GM18519 (cell line): ENCODE measurements at regions not wholly inside any gene's neighbourhood (a gene's known extent, or its start where the extent isn't known, plus 50 kb on each side); places are given as distances from the start of the nearest gene placed in this dataset.

Experiments used
- ATAC-seq: cut with Tn5 transposase; IDR thresholded peaks from one replicate; pipeline ENCODE4 v1.9.1; 2021; ENCODE audit warnings: mild to moderate bottlenecking, moderate library complexity; ENCODE audit not compliant: unreplicated experiment, low FRiP score

DNA sequence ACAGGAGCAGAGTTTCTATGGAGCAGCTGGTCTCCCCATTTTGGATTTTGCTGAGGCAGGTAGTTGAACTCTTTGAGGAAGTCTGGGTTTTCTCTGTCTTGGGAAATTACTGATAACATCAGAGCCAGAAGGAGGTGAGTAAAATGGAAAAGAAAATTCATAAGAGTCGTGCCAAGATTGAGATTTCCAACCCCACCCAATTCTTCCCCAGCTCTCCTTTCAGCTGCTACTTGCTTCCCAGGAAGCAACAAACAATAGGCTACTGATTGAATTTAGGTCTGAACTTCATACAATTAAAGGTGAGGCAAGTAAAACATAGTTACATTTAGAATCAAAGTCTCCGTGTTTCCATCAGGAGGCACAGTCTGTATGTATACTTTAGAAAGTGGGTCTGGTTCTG, 54.6 kb upstream of the EOLA2 start:
- ATAC-seq: no peak

DNA sequence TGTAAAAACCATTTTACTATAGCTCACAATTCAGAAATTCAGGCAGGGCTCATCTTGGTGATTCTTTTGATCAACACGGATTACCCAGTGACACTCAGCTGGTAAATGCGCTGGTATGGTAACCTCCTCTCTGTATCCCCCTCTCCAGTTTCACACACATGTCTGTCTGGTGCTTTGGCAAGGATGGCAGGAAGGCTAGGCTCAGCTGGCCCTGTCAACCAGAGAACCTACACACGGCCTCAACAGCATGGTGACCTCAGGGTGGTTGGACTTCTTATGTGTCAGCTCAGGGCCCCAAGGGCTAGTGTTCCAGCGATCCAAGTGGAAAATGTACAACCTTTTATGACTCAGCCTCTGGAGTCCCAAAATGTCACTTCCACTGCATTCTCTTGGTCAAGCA, 55.7 kb upstream of the EOLA2 start:
- no peak for ATAC-seq

DNA sequence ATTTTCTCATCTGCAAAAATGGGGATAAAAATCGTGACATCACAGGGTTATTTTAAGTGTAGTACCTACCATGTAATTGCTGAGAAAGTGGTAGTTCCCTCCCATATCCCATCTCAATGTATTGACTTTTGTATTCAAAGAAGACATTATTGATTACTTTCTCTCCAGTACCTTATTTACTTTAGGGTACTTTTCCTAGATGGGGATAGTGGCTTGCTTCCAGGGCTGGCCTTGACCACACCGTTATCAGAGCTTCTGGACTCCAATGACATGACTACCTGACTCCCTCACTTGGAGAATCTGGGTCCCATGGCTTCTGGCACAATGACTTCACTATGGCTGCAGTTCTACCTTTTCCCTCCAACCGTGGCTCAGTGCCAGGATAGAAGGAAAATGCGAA, 58.2 kb upstream of the EOLA2 start:
- no peak for ATAC-seq

DNA sequence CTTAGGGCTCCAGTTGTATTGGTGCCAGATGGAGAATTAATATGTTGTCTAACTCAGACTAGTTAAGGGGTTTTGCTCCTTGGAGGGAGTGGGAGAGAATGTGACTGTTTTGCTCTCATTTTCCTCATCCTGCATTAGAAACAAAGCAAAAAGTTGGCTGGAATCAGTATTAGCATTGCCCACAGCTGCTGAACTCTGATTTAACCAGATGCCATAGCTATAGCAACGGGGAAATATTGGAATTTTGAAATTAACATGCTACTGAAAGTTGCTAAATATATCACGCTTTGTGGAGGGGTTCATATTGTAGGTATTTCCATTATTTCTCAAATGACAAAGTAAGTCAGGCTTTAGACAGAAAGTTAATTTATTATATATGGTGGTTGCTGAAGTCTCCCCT, 66.7 kb upstream of the EOLA2 start:
- no peak for ATAC-seq

DNA sequence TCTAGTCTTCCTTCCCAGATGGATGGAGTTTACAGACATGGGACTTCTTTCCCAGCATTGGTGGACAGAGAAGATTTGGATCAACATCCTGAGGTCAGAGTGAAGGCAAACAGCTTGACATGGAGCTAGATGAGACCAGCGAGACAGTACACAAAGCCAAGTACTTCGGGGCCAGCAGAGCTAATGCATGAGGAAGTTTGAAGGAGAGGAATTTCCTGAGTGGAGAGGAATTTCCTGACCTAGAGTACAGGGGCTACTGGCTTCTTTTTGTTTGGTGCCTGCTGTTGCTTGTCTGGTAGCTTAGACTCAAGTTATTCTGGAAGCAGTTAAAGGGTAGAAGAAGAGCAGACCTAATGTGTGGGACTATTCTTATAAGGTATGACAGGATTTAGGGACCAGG, 69.1 kb upstream of the EOLA2 start:
- no peak for ATAC-seq

DNA sequence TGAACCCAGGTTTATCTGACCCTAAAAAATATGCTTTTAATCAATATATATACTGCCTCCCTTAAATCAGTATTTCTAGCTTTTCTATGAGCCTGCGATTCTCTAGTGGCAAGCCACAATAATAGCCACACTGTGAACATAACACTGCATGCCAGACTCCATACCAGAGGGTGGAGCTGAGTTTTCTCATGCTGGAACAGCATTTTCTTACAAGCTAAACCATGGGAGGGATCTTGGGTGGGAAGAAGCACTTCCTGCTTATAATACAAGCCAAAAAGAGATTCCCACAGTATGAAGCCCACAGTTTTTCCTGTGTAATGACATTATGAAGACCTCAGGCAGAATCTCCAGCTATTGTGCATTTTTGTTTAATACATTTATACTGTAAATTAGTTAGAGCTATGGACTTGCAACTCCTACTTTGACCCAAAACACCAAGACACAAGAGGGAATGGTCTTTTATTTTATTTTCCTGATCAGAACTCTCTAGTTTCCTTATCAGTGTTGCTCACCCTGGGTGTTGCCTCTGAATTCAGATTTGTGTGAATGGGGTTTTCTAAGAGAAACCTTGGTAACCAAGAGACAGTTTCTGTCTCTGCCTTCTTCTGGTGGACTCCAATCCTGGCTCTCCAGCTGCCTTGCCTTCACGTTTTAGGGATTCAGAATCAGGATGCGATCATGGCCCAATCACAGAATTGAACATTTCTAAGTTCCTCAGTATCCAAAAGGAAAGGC, 74.5 kb upstream of the EOLA2 start:
- ATAC-seq: no peak

- no peak for ATAC-seq
Measured at GRCh38 chrX:150014525-150014924, 76.2 kb upstream of the EOLA2 start.

DNA sequence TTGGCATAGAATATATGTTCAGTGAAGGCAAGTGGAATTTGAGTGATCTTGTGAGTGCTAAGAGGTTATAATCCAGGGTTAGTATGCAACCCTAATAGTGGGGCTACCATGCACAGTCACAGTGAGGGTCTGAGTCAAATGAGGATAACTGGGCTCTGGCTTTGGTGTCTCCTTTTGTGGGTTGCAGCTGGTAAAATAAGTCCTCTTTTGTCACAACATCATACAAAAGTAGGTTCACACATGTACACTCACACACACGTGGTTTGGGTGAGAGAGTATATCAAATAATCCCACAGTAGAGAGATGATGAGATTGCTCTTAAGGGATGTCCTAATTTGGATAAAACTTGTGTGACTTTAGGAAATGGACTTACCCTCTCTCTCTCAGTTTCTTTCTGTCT, 79.6 kb upstream of the EOLA2 start:
- ATAC-seq: no peak

GRCh38 chrX:150018931-150019361, 80.7 kb upstream of the EOLA2 start:
- ATAC-seq: no peak

- ATAC-seq: no peak
Measured at GRCh38 chrX:150028692-150029091, 90.4 kb upstream of the EOLA2 start.

- ATAC-seq: no peak
Measured at GRCh38 chrX:150032742-150033141, 94.5 kb upstream of the EOLA2 start.

DNA sequence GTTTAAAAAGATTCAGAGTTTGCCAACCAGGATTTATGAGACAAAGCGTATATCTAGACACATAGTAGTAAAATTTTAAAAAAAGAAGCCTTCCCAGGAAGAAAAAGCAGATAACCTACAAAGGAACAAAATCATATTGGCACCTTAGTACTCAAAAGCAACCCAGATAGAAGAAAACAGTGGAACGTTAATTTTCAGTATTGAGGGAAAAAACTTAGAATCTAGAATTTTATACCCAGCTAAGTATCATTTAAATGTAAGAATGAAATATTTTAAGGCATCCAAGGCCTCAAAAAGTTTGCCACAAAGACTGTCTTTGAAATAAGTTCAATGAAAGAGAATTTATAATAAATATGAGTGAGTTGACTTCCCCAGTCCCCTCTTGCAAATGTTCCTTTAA, 96.5 kb upstream of the EOLA2 start:
- ATAC-seq: no peak

- no peak for ATAC-seq
Measured at GRCh38 chrX:150035531-150035930, 97.2 kb upstream of the EOLA2 start.

DNA sequence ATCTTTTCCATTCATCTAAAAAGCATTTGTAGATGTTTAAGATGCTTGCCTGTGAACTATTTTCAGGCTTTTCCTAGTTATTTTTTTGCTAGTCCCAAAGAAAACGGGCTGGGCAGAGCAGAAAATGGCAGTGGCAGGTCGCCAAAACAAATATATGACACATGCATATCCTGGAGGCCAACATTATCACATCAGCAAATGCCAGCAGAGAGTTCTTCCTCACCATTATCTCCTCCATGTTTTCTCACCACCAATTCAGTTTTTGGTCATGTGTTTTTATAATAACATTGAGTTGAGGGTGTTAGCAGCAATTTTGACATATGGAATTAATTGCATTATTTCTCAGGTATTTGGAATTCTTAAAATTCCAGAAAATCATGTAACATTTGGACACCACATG, 97.9 kb upstream of the EOLA2 start:
- ATAC-seq: no peak

- ATAC-seq: no peak
Measured at GRCh38 chrX:150036641-150037040, 98.3 kb upstream of the EOLA2 start.

GRCh38 chrX:150037041-150037440, 98.8 kb upstream of the EOLA2 start:
- ATAC-seq: no peak

GRCh38 chrX:150038315-150038714, 100.0 kb upstream of the EOLA2 start:
- ATAC-seq: no peak

DNA sequence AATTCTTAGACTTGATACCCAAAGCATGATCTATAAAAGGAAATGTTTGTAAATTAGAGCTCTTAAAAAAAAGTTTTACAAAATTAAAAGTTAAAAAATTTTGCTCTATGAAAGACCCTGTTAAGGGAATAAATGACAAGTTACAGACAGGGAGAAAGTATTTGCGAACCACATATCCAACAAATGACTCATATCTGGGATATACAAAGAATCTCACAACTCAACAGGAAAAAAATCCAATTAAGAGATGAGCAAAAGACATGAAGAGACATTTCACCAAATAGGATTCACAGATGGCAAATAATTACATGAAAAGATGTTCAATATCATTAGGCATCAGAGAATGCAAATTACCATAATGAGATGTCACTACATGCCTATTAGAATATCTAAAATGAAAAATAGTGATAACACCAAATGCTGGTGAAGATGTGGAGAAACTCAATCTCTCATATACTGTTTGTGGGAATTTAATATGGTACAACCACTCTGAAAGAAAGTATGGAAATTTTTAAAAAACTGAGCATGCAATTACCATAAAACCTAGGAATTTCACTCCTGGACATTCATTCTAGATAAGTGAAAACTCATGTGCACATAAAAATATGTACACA, 100.8 kb upstream of the EOLA2 start:
- no peak for ATAC-seq

DNA sequence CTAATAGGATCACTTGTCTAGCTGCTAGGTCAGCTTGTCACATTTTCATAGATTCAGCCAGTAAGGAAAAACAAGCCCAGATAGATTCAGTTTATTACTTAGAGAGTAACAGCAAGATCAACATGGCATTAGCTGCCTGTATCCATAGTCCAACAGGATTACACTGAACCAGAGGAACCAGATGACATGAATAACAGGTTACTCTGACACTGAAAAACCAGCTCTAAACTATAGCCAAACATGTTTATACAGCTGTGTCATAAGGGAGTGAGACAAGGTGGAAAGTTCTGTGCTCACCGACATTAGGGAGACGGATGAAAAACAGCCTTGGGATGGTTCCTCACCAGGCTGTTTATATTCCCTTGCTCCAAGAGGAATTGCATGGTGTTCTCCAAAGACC, 102.9 kb upstream of the EOLA2 start:
- ATAC-seq: no peak

DNA sequence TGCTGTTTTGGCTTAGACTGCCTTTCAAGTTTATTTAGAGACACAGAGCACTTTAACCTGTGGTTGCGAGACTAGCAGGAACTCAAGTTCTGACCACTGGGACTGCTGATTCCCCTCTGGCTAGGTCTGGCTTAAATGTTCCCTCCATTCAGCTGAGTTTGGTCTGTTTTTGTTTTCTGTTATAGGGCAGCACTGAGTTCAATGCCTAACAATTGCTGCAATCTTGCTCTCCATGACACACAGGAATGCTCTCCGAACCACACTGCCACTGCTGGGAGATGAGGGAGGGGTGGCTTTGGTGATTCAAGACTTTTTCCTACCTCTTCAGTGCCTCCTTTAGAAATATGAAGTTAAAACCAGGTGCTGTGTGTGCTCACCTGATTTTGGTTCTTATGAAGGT, 106.3 kb upstream of the EOLA2 start:
- no peak for ATAC-seq

DNA sequence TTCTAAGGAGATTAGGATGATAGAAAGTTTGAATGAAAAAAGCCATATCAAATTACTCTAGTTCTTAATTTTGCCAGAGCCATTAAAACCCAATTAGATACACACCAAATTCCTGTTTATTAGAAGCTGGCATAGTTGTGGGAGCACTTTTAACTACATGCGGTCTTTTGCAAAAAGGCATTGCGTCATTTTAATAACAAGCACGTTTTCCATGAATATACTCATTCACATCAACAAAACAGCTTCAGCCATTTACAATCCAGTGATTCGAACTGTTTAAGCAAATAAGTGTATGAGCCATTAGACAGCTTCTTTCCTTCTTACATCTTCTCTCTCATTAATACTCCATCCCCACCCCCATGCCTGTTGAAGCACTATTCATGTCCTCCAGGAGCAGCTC, 109.5 kb upstream of the EOLA2 start:
- ATAC-seq: no peak

GRCh38 chrX:150049647-150050046, 111.4 kb upstream of the EOLA2 start:
- no peak for ATAC-seq
